DOHH2 (cell line): ENCODE measurements at regions not wholly inside any gene's neighbourhood (a gene's known extent, or its start where the extent isn't known, plus 50 kb on each side); places are given as distances from the start of the nearest gene placed in this dataset.

Source experiments
- CTCF ChIP-seq: fragments of 200-600 bp; sonication (generic); IDR thresholded peaks from one replicate; pipeline ENCODE4 v1.5.1; 2014; ENCODE audit warnings: antibody characterized with exemption, mild to moderate bottlenecking, low read depth, low read length; ENCODE audit not compliant: poor library complexity, severe bottlenecking
- EZH2phosphoT487 ChIP-seq: fragments of 200-600 bp; sonication (generic); IDR thresholded peaks from 2 replicates; pipeline ENCODE4 v1.6.1; 2017; ENCODE audit warnings: borderline replicate concordance, mild to moderate bottlenecking, antibody characterized with exemption, low read length, moderate library complexity, mixed read lengths

- TF ChIP-seq CTCF (no peak), EZH2phosphoT487 (no peak)
These were observed 61.8 kb upstream of the SFRP2 start for GRCh38 chr4:153850533-153851280.
